HG03520 (cell line): ENCODE measurements at regions not wholly inside any gene's neighbourhood (a gene's known extent, or its start where the extent isn't known, plus 50 kb on each side); places are given as distances from the start of the nearest gene placed in this dataset.
A peak's percentile ranks its signal among the peaks of the same experiment; 100 is the strongest.

Experiments
- ATAC-seq: cut with Tn5 transposase; IDR thresholded peaks from one replicate; pipeline ENCODE4 v1.9.1; 2021; ENCODE audit warnings: mild to moderate bottlenecking, moderate library complexity; ENCODE audit not compliant: unreplicated experiment

GRCh38 chrX:69110116-69110530 lies 55.1 kb downstream of the PJA1 start:
- ATAC-seq: no peak

GRCh38 chrX:69109706-69110105 lies 55.5 kb downstream of the PJA1 start:
- no peak for ATAC-seq

GRCh38 chrX:69109036-69109663 lies 56.1 kb downstream of the PJA1 start:
- ATAC-seq: no peak

GRCh38 chrX:69107747-69108401 lies 57.4 kb downstream of the PJA1 start:
- no peak for ATAC-seq

GRCh38 chrX:69107231-69107739 lies 58.0 kb downstream of the PJA1 start:
- no peak for ATAC-seq

- no peak for ATAC-seq
Measured at GRCh38 chrX:69104756-69105434, 60.4 kb downstream of the PJA1 start.

GRCh38 chrX:69103539-69103938 lies 61.7 kb downstream of the PJA1 start:
- no peak for ATAC-seq

- no peak for ATAC-seq
Measured at GRCh38 chrX:69102612-69103194, 62.5 kb downstream of the PJA1 start.

- ATAC-seq: no peak
Measured at GRCh38 chrX:69101683-69102251, 63.5 kb downstream of the PJA1 start.

GRCh38 chrX:69100478-69100877 lies 64.8 kb downstream of the PJA1 start:
- no peak for ATAC-seq

- ATAC-seq: no peak
Measured at GRCh38 chrX:69097451-69098236, 67.6 kb downstream of the PJA1 start.

- no peak for ATAC-seq
Measured at GRCh38 chrX:69096963-69097362, 68.3 kb downstream of the PJA1 start.

- no peak for ATAC-seq
Measured at GRCh38 chrX:69094977-69095669, 70.1 kb downstream of the PJA1 start.

- ATAC-seq: peak; percentile 69
Measured at GRCh38 chrX:69093960-69094871, 71.0 kb downstream of the PJA1 start.

GRCh38 chrX:69090022-69090421 lies 75.2 kb downstream of the PJA1 start:
- no peak for ATAC-seq

- no peak for ATAC-seq
Measured at GRCh38 chrX:69089203-69089602, 76.0 kb downstream of the PJA1 start.

- ATAC-seq: no peak
Measured at GRCh38 chrX:69088171-69088938, 76.9 kb downstream of the PJA1 start.

GRCh38 chrX:69085826-69086225 lies 79.4 kb downstream of the PJA1 start:
- no peak for ATAC-seq
